GM12874 (cell line): ENCODE measurements at regions not wholly inside any gene's neighbourhood (a gene's known extent, or its start where the extent isn't known, plus 50 kb on each side); places are given as distances from the start of the nearest gene placed in this dataset.

Experiments
- CTCF ChIP-seq: IDR thresholded peaks from 2 replicates; pipeline ENCODE4 v1.5.1; 2011; ENCODE audit warnings: low read depth, mild to moderate bottlenecking, control low read depth, low read length, moderate library complexity; ENCODE audit not compliant: insufficient read depth

DNA sequence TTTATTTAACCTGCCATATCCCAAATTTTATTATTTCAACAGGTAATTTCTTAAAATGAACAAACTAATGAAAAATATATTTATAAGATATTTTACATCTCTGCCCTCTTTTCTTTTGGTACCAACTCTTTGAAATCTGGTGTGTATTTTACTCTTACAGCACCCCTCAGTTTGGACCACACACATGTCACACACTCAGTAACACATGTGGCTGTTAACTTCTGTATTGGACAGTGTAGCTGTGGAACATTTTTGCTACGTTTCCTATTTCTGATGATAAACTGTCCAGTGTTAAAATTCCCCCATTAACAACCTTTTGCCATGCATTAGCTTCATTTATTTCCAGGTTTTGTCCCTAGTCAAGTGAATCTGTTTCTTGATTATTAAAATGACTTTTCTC lies 250.6 kb downstream of the NFKBIZ start:
- TF ChIP-seq CTCF, result no peak

DNA sequence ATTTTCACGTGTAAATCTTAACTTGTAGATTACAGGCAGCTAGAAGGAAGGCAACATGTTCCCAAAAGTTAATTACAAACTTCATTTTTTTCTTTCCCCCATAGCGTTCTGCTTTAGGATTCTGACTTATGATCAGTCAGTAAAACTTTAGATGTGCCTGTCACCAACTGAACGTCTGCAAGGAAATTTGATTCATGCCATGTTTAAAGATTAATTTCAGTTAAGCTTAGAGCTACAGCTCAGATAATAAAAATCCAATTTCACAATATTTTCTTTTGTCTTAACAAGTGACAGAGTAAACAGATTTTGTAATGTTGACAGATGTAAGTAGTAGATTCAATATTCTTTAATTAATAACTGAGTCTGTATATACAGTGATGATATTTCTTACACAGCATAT lies 253.1 kb downstream of the NFKBIZ start:
- no peak for TF ChIP-seq CTCF

GRCh38 chr3:102104033-102104432 lies 254.7 kb downstream of the NFKBIZ start:
- no peak for TF ChIP-seq CTCF

- TF ChIP-seq CTCF, result no peak
These were observed 255.9 kb downstream of the NFKBIZ start for GRCh38 chr3:102105193-102105592.

DNA sequence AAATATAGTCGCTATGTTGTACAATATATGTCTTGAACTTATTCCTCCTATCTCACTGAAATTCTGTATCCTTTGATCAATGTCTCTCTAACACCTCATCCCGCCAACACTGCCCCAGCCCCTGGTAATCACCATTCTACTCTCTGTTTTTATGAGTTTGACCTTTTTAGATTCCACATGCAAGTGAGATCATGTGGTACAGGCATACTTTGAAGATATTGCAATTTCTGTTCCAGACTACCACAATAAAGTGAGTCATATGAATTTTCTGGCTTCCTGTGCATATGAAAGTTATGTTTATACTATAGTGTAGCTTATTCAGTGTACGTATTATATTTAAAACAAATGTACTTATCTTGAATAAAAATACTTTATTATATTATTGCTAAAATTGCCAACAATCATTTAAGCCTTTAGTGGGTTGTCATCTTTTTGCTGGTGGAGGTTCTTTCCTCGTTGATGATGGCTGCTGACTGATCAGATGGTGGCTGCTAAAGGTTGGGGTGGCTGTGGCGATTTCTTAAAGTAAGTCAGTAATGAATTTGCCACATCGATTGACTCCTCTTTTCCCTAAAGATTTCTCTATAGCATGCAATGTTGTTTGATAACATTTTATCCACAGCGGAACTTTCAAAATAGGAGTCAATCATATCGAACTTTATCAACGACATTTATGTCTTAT lies 257.2 kb downstream of the NFKBIZ start:
- no peak for TF ChIP-seq CTCF

DNA sequence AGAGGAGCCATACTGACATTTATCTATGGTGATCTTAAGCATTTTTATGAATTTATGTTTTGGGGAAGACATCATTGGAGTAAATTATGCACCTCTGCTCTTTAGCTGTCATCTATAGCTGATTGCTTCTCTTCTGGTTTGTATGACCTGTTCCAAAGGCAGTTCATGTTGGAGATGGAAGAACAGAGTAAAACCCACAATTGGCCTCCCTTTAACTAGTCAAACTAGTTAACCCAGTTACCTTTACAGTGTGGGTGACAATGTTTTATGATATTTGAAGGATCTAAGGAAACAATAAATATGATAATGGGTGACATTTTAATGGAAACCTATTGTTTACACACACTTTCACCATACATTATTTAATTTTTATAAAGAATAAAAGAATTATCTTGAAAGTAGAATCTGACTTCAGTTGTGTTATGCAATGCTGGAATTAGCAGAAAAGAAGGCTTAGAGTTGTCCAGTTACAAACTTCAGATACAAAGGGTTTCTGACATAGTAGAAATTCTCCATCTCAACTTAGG lies 263.5 kb downstream of the NFKBIZ start:
- no peak for TF ChIP-seq CTCF

GRCh38 chr3:102113421-102114041 lies 264.2 kb downstream of the NFKBIZ start:
- TF ChIP-seq CTCF, result no peak
